Activated CD4-positive, alpha-beta T cell treated with anti-CD3 and anti-CD28 coated beads, Interleukin-2, amount 10 ng/mL, durations not matched to agents 7 days and 5 days (primary cell): ENCODE measurements at regions not wholly inside any gene's neighbourhood (a gene's known extent, or its start where the extent isn't known, plus 50 kb on each side); places are given as distances from the start of the nearest gene placed in this dataset.

ENCODE experiments used
- CTCF ChIA-PET: fragments of 350-600 bp; sonication (Branson Sonifier 250); formaldehyde crosslinking; loops from one replicate; lab custom pipeline; 2021; ENCODE audit warnings: antibody characterized with exemption; lab: Charles Lee
- POLR2A ChIA-PET: fragments of 350-600 bp; sonication (Branson Sonifier 250); formaldehyde crosslinking; loops from one replicate; lab custom pipeline; 2021; ENCODE audit warnings: antibody characterized with exemption; lab: Charles Lee
- DNase-seq: peaks from one replicate; pipeline ENCODE4 v3.0.0-alpha.2; 2020
- H3K27ac Mint-ChIP-seq: one replicate; pipeline ENCODE4 v1.8.0; 2021; ENCODE audit warnings: mild to moderate bottlenecking, moderate library complexity, mixed read lengths
- H3K27me3 Mint-ChIP-seq: one replicate; pipeline ENCODE4 v1.8.0; 2021; ENCODE audit warnings: mixed read lengths
- H3K36me3 Mint-ChIP-seq: one replicate; pipeline ENCODE4 v1.8.0; 2021; ENCODE audit warnings: low read depth, mixed read lengths
- H3K4me1 Mint-ChIP-seq: one replicate; pipeline ENCODE4 v1.8.0; 2021; ENCODE audit warnings: mixed read lengths
- H3K4me3 Mint-ChIP-seq: one replicate; pipeline ENCODE4 v1.8.0; 2021; ENCODE audit warnings: mild to moderate bottlenecking, moderate library complexity, mixed read lengths
- H3K9me3 Mint-ChIP-seq: one replicate; pipeline ENCODE4 v1.8.0; 2021; ENCODE audit warnings: mixed read lengths

DNA sequence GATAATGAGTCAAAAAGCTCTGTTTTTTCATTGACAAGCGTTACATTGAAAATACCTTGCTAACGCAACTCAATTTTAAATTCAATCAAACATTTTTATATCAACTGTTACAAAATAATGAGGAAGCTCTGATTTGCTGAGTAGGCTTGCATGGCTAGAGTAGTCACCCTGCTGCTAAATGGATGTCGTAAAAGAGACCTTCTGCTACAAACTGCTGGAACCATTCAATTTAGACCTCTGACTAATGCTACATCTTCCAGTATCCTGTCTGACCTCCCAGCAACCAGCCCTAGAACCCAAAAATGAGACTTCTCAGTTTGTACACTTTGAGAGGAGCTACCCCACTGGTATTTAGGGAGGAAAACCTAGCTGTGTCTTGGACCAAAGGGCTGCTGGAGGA, 84.0 kb upstream of the ELMO1 start:
- H3K36me3 Mint-ChIP-seq = no peaks in the 10 kb centered on the region
- no peak overlapping the region for H3K27ac Mint-ChIP-seq
- H3K4me3 Mint-ChIP-seq = no peak overlapping the region
- ChIA-PET POLR2A (no interaction called here), CTCF (no interaction called here)
- no peaks in the 10 kb centered on the region for H3K4me1 Mint-ChIP-seq
- H3K9me3 Mint-ChIP-seq = peaks cover 5% of the 10 kb centered on the region
- peaks cover 11% of the 10 kb centered on the region for H3K27me3 Mint-ChIP-seq
- no peak for DNase-seq

DNA sequence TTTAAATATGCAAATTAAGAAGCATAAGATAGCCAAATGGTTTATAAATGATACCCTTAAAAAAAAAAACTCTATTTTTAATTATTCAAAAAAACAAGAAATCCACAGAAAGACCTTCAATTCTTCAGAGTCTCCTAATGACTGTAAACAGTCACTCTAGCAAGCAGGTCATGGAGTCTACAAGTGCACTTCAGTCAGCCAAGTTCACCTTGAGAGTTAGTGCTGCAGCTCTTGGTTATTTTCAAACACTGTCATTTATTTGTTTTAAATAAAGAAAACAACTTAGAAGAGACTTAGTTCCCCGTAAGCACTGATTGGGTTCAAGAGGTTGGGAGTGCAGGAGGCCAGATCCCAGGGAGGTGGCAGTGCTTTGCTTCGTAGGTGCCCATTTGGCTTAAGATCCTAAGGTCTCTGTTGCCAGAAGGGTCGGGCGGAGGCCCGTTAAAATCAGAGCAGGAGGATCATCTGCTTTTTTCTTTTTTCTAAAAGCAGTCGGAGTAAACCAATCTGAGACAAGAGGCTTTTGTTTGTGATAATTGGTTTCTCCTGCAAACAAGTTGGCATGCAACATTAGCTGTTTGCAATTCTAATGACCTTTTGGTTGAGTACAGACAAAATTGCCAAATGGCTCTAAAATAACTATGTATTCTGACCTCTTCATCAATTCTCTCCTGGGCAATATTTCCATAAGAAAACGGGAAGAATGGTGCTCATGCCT, 86.4 kb upstream of the ELMO1 start:
- POLR2A ChIA-PET = no interaction called here
- CTCF ChIA-PET = interaction anchor here (0.6 kb wide), 1 partner anchor 448 kb away, joined by 3 read pairs; no protein-coding TSS in a partner anchor
- DNase-seq = no peak
- Mint-ChIP-seq H3K4me1 (no peaks in the 10 kb centered on the region), H3K27me3 (peaks cover 11% of the 10 kb centered on the region), H3K27ac (no peak overlapping the region), H3K9me3 (peaks cover 5% of the 10 kb centered on the region), H3K36me3 (no peaks in the 10 kb centered on the region), H3K4me3 (no peak overlapping the region)

DNA sequence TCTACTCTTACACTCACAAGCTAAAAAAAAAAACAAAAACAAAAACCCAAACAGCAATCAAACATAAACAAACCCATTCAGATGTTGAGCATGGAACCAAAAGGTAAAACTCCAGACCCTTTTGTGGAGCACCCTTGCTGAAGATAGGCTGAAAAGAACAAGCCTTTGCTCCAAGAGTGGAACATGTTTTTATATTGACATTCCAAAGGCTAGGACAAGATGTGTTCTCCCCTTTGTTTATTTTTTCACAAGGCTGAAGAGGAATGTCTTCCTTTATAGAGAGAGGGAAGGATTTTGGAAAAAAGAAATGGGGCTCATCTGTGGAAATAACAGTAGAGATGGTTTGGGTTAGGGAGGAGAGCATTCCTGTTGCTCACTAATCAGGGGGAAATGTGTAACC, 87.2 kb upstream of the ELMO1 start:
- Mint-ChIP-seq H3K27ac (no peak overlapping the region), H3K27me3 (peaks cover 11% of the 10 kb centered on the region), H3K9me3 (peaks cover 5% of the 10 kb centered on the region), H3K4me3 (no peak overlapping the region), H3K36me3 (no peaks in the 10 kb centered on the region), H3K4me1 (no peaks in the 10 kb centered on the region)
- ChIA-PET CTCF (interaction anchor here (0.6 kb wide), 1 partner anchor 449 kb away, joined by 3 read pairs; no protein-coding TSS in a partner anchor), POLR2A (no interaction called here)
- DNase-seq = no peak

DNA sequence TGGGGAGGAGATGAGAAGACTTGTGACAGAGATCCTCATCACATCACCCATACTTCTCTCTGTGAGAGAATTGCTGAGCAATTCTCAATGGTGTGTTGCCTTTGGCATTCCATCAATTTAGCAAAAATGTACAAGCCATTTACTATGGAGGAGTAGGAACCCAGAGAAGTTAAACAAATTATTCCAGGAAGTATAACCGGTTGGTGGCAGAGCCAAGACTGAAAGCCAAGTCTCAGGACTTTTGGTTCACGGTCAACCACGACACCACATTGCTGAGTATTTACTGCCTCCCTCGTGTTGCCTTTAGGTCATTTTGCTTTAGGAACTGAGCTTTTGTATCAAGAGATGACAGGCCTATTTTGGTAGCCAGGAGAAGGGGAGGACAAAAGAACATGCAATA, 88.0 kb upstream of the ELMO1 start:
- no peak for DNase-seq
- Mint-ChIP-seq H3K27me3 (peaks cover 5% of the 10 kb centered on the region), H3K4me3 (no peak overlapping the region), H3K9me3 (peaks cover 5% of the 10 kb centered on the region), H3K27ac (no peak overlapping the region), H3K36me3 (no peaks in the 10 kb centered on the region), H3K4me1 (no peaks in the 10 kb centered on the region)
- CTCF ChIA-PET = no interaction called here
- POLR2A ChIA-PET = no interaction called here

DNA sequence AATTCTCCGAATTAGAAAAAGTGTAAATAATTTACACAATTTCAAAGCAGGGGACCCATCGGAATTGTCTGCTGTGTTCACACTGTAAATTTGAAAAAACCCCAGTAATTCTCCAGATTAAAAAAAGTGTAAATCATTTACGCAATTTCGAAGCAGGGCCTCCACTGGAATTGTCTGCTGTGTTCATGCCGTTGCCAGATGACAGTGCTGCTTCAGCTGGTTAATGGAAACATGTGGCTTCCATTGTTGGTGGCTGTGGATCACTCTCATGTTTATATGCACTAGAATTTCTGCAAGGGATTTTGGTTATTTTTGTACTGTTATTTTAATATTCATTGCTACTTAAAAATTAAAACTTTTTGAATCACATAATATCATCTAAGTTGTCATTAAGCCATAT, 88.8 kb upstream of the ELMO1 start:
- no peak for DNase-seq
- Mint-ChIP-seq H3K27ac (no peak overlapping the region), H3K4me1 (no peaks in the 10 kb centered on the region), H3K9me3 (peaks cover 5% of the 10 kb centered on the region), H3K4me3 (no peak overlapping the region), H3K36me3 (no peaks in the 10 kb centered on the region), H3K27me3 (peaks cover 5% of the 10 kb centered on the region)
- ChIA-PET POLR2A (no interaction called here), CTCF (no interaction called here)

DNA sequence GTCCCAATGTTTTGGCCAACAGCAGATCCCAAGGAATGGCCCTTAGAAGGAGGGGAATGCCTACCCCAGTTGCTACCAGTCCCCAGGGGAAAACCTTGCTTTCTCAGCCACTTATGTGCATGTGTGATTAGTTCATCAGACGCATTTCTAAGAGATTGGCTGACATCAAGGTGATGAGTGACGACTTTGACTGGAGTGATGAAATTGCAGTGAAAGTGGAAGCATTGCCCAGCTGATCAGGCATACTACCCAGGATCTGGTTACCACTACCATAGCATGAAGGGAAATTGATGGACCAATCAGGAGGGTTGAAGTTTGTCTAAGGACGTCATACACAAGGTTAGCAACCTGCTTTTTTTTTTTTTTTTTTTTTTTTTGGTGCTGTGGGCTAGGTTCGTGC, 90.3 kb upstream of the ELMO1 start:
- DNase-seq = no peak
- Mint-ChIP-seq H3K27me3 (no peaks in the 10 kb centered on the region), H3K27ac (no peak overlapping the region)

DNA sequence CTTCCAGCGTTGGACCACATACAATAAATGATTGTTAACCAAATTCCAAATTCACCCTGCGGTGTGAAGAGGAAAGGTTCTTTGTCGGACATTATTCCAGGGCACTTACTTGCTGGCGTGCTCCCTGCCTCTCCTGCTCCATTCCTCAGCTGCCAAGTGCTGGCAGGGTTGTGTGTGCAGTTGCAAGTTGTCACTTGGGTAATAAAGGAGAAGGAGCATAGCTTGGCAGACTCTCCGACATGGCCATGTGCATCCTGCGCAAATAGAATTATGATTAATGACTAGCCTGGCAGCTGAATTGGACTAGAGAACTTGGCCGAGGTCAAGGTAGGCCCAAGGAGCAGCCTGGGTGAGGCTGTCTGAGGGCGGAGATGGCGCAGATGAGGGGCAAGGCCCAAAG, 92.3 kb upstream of the ELMO1 start:
- no peak for DNase-seq
- Mint-ChIP-seq H3K36me3 (no peaks in the 10 kb centered on the region), H3K4me3 (no peak overlapping the region), H3K9me3 (no peaks in the 10 kb centered on the region), H3K4me1 (no peaks in the 10 kb centered on the region), H3K27me3 (peaks cover 4% of the 10 kb centered on the region), H3K27ac (no peak overlapping the region)
- CTCF ChIA-PET = interaction anchor here (0.6 kb wide), 1 partner anchor 205 kb away, joined by 3 read pairs; no protein-coding TSS in a partner anchor
- POLR2A ChIA-PET = no interaction called here

More for the DNA sequence above, 90.3 kb upstream of the ELMO1 start:
- Mint-ChIP-seq H3K36me3 (no peaks in the 10 kb centered on the region), H3K4me1 (no peaks in the 10 kb centered on the region), H3K9me3 (no peaks in the 10 kb centered on the region), H3K4me3 (no peak overlapping the region)
- POLR2A ChIA-PET = no interaction called here
- CTCF ChIA-PET = no interaction called here

DNA sequence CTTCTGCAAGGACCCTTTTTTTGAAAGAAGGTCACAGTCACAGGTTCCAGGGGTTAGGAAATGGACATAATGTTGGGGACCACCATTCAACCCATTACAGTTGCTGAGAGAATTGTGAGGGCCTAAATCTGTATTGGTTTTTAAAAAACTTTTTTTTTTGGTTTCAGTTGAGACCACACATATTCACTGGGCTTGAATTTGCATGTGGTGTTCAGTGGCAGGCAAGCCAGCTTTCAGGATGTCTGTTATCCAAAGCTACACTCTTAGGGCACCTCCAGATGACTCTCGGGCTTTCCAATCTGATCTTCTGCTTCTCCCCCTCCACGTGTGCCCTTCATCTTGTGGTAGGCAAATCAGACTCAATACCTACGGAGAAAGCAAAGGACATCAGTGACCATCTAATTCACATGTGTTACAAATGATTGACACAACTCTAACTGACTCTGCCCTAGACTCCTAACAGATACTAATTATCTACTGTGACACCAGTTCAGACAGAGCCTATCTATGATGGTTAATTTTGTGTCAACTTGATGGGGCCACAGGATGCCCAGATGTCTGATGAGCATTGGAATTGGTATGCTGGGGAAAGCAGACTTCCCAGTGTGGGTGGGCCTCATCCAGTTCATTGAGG, 93.3 kb upstream of the ELMO1 start:
- Mint-ChIP-seq H3K4me3 (no peak overlapping the region), H3K4me1 (no peaks in the 10 kb centered on the region), H3K27me3 (peaks cover 4% of the 10 kb centered on the region), H3K27ac (no peak overlapping the region), H3K36me3 (no peaks in the 10 kb centered on the region), H3K9me3 (no peaks in the 10 kb centered on the region)
- CTCF ChIA-PET = no interaction called here
- POLR2A ChIA-PET = no interaction called here
- no peak for DNase-seq

DNA sequence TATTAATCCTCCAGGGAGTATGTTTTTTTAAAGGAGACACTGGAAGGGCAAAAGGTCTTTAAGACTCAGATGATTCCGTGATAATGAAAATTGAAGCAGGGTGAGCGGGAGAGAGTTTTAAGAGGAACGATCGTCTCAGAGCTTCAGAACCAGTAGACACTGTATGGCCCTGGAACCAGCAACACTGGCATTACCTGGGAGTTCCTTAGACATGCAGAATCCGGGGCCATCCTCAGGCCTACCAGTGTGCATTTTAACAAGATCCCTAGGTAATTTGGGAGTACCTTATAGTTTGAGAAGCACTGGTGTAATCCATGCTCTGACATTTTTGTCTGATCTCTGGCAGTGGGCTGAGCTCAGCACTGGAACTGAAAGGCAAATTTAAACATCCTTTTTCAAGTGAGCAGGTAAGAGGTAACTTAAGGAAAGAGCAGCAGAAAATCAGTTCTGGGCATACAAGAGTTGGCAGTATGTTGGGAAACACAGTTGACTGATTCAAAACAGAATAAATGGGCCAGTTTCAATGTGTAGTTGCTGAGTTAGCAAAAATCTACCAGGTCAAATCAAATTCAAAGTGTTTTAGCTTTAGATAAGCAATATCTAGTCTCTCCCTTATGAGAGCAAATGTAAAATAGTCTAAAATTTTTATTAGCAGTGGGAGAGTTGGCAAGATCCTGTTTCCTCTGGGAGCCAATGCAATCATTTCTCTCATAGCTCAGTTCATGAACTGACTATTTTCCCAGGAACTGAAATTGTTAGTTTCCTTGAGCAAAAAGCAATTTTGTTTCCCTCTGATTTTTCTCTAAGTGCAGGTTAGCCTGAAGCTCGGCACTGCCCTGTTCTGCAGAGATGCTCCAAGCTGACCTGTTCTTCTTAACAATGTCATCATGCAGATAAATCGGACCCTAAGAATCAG, 97.2 kb upstream of the ELMO1 start:
- H3K4me3 Mint-ChIP-seq = no peak overlapping the region

DNA sequence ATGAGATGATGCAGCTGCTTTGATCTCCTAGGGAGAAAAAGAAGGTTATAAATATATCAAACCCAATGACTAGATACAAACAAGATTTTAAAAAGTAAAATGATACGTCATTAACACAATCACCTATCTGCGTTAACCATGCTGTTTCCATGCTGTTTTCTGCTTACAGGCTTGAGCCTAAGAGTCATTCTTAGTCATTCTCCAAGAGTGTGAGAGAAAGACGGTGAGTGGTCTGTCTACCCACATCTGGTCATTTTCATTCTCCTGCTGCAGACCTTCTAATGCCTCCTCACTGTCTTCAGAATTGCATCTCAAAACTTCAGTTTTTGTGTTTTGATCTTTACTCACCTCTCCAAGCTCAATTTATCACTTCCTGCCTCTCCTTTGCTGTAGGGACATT, 98.0 kb upstream of the ELMO1 start:
- ChIA-PET CTCF (no interaction called here), POLR2A (no interaction called here)
- Mint-ChIP-seq H3K4me1 (no peaks in the 10 kb centered on the region), H3K4me3 (no peak overlapping the region), H3K27me3 (peaks cover 8% of the 10 kb centered on the region), H3K36me3 (no peaks in the 10 kb centered on the region), H3K9me3 (no peaks in the 10 kb centered on the region), H3K27ac (no peak overlapping the region)
- DNase-seq = no peak

More for the DNA sequence above, 97.2 kb upstream of the ELMO1 start:
- CTCF ChIA-PET = interaction anchor here (0.6 kb wide), 1 partner anchor 21 kb away, joined by 3 read pairs; no protein-coding TSS in a partner anchor
- H3K27me3 Mint-ChIP-seq = peaks cover 8% of the 10 kb centered on the region
- H3K27ac Mint-ChIP-seq = no peak overlapping the region
- no peaks in the 10 kb centered on the region for H3K36me3 Mint-ChIP-seq
- no peak for DNase-seq
- H3K4me1 Mint-ChIP-seq = no peaks in the 10 kb centered on the region
- no peaks in the 10 kb centered on the region for H3K9me3 Mint-ChIP-seq
- POLR2A ChIA-PET = no interaction called here

DNA sequence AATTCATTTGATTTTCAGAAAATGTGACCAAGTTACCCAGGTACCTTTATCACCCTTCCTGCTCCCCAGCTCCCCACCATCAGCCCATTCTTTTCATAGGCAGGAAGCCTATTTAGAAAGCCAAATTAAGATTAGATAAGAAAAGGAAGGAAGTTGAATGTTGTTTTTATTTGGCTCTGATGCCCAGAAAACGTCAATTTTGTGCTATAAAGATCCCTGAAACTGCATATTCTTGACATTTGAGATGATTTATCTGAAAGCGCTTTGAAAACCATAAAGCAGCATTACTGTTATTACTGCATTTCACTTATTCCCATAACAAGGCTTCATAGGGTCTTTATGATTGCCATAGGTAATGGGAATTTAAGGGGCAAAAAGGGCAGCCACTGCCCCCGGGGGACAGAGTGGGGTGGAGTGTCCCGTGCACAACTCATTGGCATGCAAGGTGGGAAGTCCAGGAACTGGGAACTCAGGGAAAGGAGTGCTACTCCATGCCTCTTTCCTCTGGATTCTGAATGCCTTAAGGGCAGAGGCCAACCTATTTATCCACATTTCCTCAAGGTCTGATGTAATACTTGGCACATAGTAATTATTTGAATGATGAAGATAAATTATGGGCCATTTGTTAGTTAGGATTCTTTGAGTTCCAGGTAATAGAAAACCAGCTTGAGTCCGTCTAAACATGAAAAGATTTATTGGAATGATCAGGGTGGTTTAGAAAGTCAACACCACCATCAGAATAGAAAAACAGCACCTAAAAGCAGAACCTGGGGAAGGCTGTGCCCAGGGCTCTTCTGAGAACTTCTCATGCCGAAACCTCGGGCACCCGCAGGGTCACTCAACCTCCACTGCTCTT, 100.6 kb upstream of the ELMO1 start:
- H3K9me3 Mint-ChIP-seq = no peaks in the 10 kb centered on the region
- CTCF ChIA-PET = interaction anchor here (1.1 kb wide), 1 partner anchor 9 kb away, joined by 3 read pairs; no protein-coding TSS in a partner anchor
- H3K36me3 Mint-ChIP-seq = no peaks in the 10 kb centered on the region
- peaks cover 8% of the 10 kb centered on the region for H3K27me3 Mint-ChIP-seq
- H3K27ac Mint-ChIP-seq = no peak overlapping the region
- POLR2A ChIA-PET = no interaction called here
- H3K4me3 Mint-ChIP-seq = no peak overlapping the region
- no peaks in the 10 kb centered on the region for H3K4me1 Mint-ChIP-seq
- no peak for DNase-seq

DNA sequence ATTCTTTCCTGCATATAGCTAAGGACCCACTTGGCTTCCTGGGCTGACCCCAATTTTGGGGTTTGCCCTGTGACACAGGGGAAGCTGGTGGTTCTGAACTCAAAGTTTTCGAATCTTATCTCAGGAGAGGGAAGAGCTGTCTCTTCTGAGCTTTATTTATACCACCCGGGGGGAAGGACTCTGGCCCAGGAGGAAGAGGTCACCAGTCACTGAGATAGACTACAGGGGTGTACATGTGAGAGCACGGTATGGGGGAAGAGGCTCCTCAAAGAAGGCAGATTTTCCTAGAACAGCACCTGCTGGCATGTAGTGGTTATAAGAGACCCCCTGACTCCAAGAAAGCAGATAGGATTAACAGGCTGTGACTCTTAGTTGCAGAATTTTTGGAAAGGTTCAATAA, 101.8 kb upstream of the ELMO1 start:
- ChIA-PET POLR2A (no interaction called here), CTCF (no interaction called here)
- no peak overlapping the region for H3K27ac Mint-ChIP-seq

More for the DNA sequence above, 101.8 kb upstream of the ELMO1 start:
- Mint-ChIP-seq H3K36me3 (no peaks in the 10 kb centered on the region), H3K4me1 (no peaks in the 10 kb centered on the region), H3K27me3 (peaks cover 6% of the 10 kb centered on the region), H3K9me3 (no peaks in the 10 kb centered on the region), H3K4me3 (no peak overlapping the region)
- DNase-seq = no peak
